Spleen (tissue), 7 donors: ENCODE measurements at regions not wholly inside any gene's neighbourhood (a gene's known extent, or its start where the extent isn't known, plus 50 kb on each side); places are given as distances from the start of the nearest gene placed in this dataset.

ENCODE experiments used
- POLR2AphosphoS5 ChIP-seq, 3 donors: sonication (generic); formaldehyde crosslinking; IDR thresholded peaks; one replicate each; pipeline ENCODE4 v1.5.1; 2017; ENCODE audit warnings: antibody characterized with exemption in 3 of 3
- TF ChIP-seq, protein P1 (sequence below), 11 experiments: fragments of 200-600 bp in 7 of 11; fragments of 450-650 bp in 4 of 11; sonication (generic) in 4 of 11; IDR thresholded peaks in 8 of 11; conservative IDR thresholded peaks in 3 of 11; 1 replicate in 7 of 11; 2 replicates in 4 of 11; pipeline versions ENCODE4 v1.4.0 to v1.8.0; 2016 to 2021; ENCODE audit warnings: antibody characterized with exemption in 11 of 11, inconsistent platforms in 4 of 11, mild to moderate bottlenecking in 1 of 11
- donor health status: DM: no; HTN: no; CAD: no; lungs with moderate emphysema.
- donor health status: DM: no; HTN: no; CAD: no.
- donor health status: DM: no; HTN: no; CAD: no.

DNA sequence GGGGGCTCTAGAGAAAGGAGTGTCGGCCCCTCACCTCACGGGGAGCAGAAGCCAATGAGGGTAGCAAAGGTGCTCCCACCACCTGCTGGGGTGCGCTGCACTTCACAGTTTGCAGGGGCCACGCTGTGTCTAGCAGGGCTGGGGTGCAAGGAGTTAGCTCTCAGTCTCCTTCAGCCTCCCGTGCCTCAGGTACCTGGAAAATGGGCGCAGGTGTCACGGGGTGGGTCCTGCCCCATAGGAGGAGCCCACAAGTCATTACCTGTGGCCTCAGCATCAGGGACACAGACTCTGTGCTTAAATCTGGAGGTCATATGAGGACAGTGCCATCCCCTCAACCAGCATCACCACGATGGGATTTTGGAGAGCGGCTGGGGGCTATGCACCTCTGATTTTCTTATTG lies 326.7 kb downstream of the ADGRD1 start:
- TF ChIP-seq, protein P1, sequence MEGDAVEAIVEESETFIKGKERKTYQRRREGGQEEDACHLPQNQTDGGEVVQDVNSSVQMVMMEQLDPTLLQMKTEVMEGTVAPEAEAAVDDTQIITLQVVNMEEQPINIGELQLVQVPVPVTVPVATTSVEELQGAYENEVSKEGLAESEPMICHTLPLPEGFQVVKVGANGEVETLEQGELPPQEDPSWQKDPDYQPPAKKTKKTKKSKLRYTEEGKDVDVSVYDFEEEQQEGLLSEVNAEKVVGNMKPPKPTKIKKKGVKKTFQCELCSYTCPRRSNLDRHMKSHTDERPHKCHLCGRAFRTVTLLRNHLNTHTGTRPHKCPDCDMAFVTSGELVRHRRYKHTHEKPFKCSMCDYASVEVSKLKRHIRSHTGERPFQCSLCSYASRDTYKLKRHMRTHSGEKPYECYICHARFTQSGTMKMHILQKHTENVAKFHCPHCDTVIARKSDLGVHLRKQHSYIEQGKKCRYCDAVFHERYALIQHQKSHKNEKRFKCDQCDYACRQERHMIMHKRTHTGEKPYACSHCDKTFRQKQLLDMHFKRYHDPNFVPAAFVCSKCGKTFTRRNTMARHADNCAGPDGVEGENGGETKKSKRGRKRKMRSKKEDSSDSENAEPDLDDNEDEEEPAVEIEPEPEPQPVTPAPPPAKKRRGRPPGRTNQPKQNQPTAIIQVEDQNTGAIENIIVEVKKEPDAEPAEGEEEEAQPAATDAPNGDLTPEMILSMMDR (IDR thresholded peaks at IDR 0.05 in 8 of 11, conservative IDR thresholded peaks at IDR 0.05 in 3 of 11) = no peak
- no peak for TF ChIP-seq POLR2AphosphoS5 (IDR thresholded peaks at IDR 0.05)
